AG09319 (cell line): ENCODE measurements at regions not wholly inside any gene's neighbourhood (a gene's known extent, or its start where the extent isn't known, plus 50 kb on each side); places are given as distances from the start of the nearest gene placed in this dataset.
A peak's percentile ranks its signal among the peaks of the same experiment; 100 is the strongest.

Experiments used
- DNase-seq: peaks from one replicate; pipeline ENCODE4 v3.0.0-alpha.2; 2010; ENCODE audit warnings: low read depth; ENCODE audit errors: extremely low read depth
- CTCF ChIP-seq: IDR thresholded peaks from 2 replicates; pipeline ENCODE4 v1.5.1; 2011; ENCODE audit warnings: low read depth, mild to moderate bottlenecking, inconsistent platforms, low read length, moderate library complexity

GRCh38 chr3:20515834-20516233 lies 329.8 kb upstream of the SGO1 start:
- DNase-seq = no peak
- TF ChIP-seq CTCF = no peak

- peak; percentile 44 for DNase-seq
- peak; percentile 82 for TF ChIP-seq CTCF
These were observed 326.0 kb upstream of the SGO1 start for GRCh38 chr3:20511863-20512505.

GRCh38 chr3:20510396-20510795 lies 324.4 kb upstream of the SGO1 start:
- DNase-seq = no peak
- TF ChIP-seq CTCF = no peak

- TF ChIP-seq CTCF = no peak
- no peak for DNase-seq
These were observed 317.5 kb upstream of the SGO1 start for GRCh38 chr3:20503394-20504082.

GRCh38 chr3:20490996-20491395 lies 305.0 kb upstream of the SGO1 start:
- no peak for DNase-seq
- no peak for TF ChIP-seq CTCF

- DNase-seq = no peak
- no peak for TF ChIP-seq CTCF
These were observed 302.1 kb upstream of the SGO1 start for GRCh38 chr3:20488151-20488550.

GRCh38 chr3:20484126-20484525 lies 298.1 kb upstream of the SGO1 start:
- no peak for TF ChIP-seq CTCF
- no peak for DNase-seq
